ENCODE measurements at regions not wholly inside any gene's neighbourhood (a gene's known extent, or its start where the extent isn't known, plus 50 kb on each side); places are given as distances from the start of the nearest gene placed in this dataset.
"Not testable (repeated sequence)": the region's sequence is repeated elsewhere in the genome, so short reads cannot be mapped to it uniquely, and the experiment has no call there.

GRCh38 chr6:97347111-97347510, 64.1 kb upstream of the MMS22L start:
- Histone ChIP-seq H3K4me3 (ENCODE audit: insufficient read depth, low read length, poor library complexity, severe bottlenecking) (no peak overlapping the region), H3K4me2 (ENCODE audit: low read depth, low read length, poor library complexity, severe bottlenecking) (no peak overlapping the region), H3K27ac (ENCODE audit: low read depth, low read length) (no peak overlapping the region), H3K9me3 (ENCODE audit: insufficient read depth, low read length) (no peaks in the 10 kb centered on the region), H3K9ac (ENCODE audit: low read length) (no peak overlapping the region), H2AFZ (ENCODE audit: low read depth, low read length, severe bottlenecking) (no peak overlapping the region), H3K9me2 (replicated peaks; ENCODE audit: insufficient read depth, low read length) (no peaks in the 10 kb centered on the region; the same call in 1 of the 2 replicates), H3K27me3 (ENCODE audit: low read length) (no peaks in the 10 kb centered on the region), H3F3A (ENCODE audit: insufficient read depth) (no peaks in the 10 kb centered on the region), H3K79me2 (ENCODE audit: insufficient read depth, low read length) (no peaks in the 10 kb centered on the region), H3K36me3 (ENCODE audit: low read length) (no peaks in the 10 kb centered on the region), H4K20me1 (ENCODE audit: low read depth, low read length) (no peaks in the 10 kb centered on the region)
- TF ChIP-seq EZH2phosphoT487 (conservative IDR thresholded peaks at IDR 0.05; ENCODE audit: low read length) (no peak), CTCF (IDR thresholded peaks at IDR 0.05; ENCODE audit: insufficient read depth, low read length, poor library complexity, severe bottlenecking) (no peak)

GRCh38 chr6:97361286-97361685, 78.3 kb upstream of the MMS22L start:
- Histone ChIP-seq H3K4me3 (ENCODE audit: insufficient read depth, low read length, poor library complexity, severe bottlenecking) (no peak overlapping the region), H3K9ac (ENCODE audit: low read length) (no peak overlapping the region), H3F3A (ENCODE audit: insufficient read depth) (no peaks in the 10 kb centered on the region), H2AFZ (ENCODE audit: low read depth, low read length, severe bottlenecking) (no peak overlapping the region), H3K27me3 (ENCODE audit: low read length) (no peaks in the 10 kb centered on the region), H3K27ac (ENCODE audit: low read depth, low read length) (no peak overlapping the region), H3K36me3 (ENCODE audit: low read length) (no peaks in the 10 kb centered on the region), H3K79me2 (ENCODE audit: insufficient read depth, low read length) (no peaks in the 10 kb centered on the region; the same call in 1 of the 2 replicates), H3K9me3 (ENCODE audit: insufficient read depth, low read length) (no peaks in the 10 kb centered on the region), H3K4me2 (ENCODE audit: low read depth, low read length, poor library complexity, severe bottlenecking) (no peak overlapping the region), H4K20me1 (ENCODE audit: low read depth, low read length) (no peaks in the 10 kb centered on the region), H3K9me2 (replicated peaks; ENCODE audit: insufficient read depth, low read length) (no peaks in the 10 kb centered on the region)
- TF ChIP-seq CTCF (IDR thresholded peaks at IDR 0.05; ENCODE audit: insufficient read depth, low read length, poor library complexity, severe bottlenecking) = no peak
- TF ChIP-seq EZH2phosphoT487 (conservative IDR thresholded peaks at IDR 0.05; ENCODE audit: low read length) = no peak

GRCh38 chr6:97364327-97364726, 81.3 kb upstream of the MMS22L start:
- no peaks in the 10 kb centered on the region for H3K36me3 ChIP-seq (ENCODE audit: low read length)
- no peak overlapping the region for H3K4me3 ChIP-seq (ENCODE audit: insufficient read depth, low read length, poor library complexity, severe bottlenecking)
- no peaks in the 10 kb centered on the region for H3F3A ChIP-seq (ENCODE audit: insufficient read depth)
- no peaks in the 10 kb centered on the region for H4K20me1 ChIP-seq (ENCODE audit: low read depth, low read length)
- H3K9me3 ChIP-seq (ENCODE audit: insufficient read depth, low read length) = no peaks in the 10 kb centered on the region
- TF ChIP-seq EZH2phosphoT487 (conservative IDR thresholded peaks at IDR 0.05; ENCODE audit: low read length) = no peak
- no peak for TF ChIP-seq CTCF (IDR thresholded peaks at IDR 0.05; ENCODE audit: insufficient read depth, low read length, poor library complexity, severe bottlenecking)
- no peak overlapping the region for H3K4me2 ChIP-seq (ENCODE audit: low read depth, low read length, poor library complexity, severe bottlenecking)
- no peak overlapping the region for H3K27ac ChIP-seq (ENCODE audit: low read depth, low read length)
- H3K9ac ChIP-seq (ENCODE audit: low read length) = no peak overlapping the region
- H3K27me3 ChIP-seq (ENCODE audit: low read length) = no peaks in the 10 kb centered on the region
- H3K9me2 ChIP-seq (replicated peaks; ENCODE audit: insufficient read depth, low read length) = no peaks in the 10 kb centered on the region
- no peaks in the 10 kb centered on the region; the same call in 1 of the 2 replicates for H3K79me2 ChIP-seq (ENCODE audit: insufficient read depth, low read length)
- H2AFZ ChIP-seq (ENCODE audit: low read depth, low read length, severe bottlenecking) = no peak overlapping the region

- H3K9me3 ChIP-seq (ENCODE audit: insufficient read depth, low read length); H3K27me3 ChIP-seq (ENCODE audit: low read length); H3K4me3 ChIP-seq (ENCODE audit: insufficient read depth, low read length, poor library complexity, severe bottlenecking); H3K79me2 ChIP-seq (ENCODE audit: insufficient read depth, low read length); H4K20me1 ChIP-seq (ENCODE audit: low read depth, low read length); H3K4me2 ChIP-seq (ENCODE audit: low read depth, low read length, poor library complexity, severe bottlenecking); H3K9ac ChIP-seq (ENCODE audit: low read length); H2AFZ ChIP-seq (ENCODE audit: low read depth, low read length, severe bottlenecking); H3F3A ChIP-seq (ENCODE audit: insufficient read depth); H3K36me3 ChIP-seq (ENCODE audit: low read length); H3K27ac ChIP-seq (ENCODE audit: low read depth, low read length); H3K9me2 ChIP-seq (replicated peaks; ENCODE audit: insufficient read depth, low read length): not testable (repeated sequence)
These were observed 99.1 kb upstream of the MMS22L start for GRCh38 chr6:97382071-97382470.
